Left ventricle myocardium superior (tissue), 1 donor: ENCODE measurements at regions not wholly inside any gene's neighbourhood (a gene's known extent, or its start where the extent isn't known, plus 50 kb on each side); places are given as distances from the start of the nearest gene placed in this dataset.
A peak's percentile ranks its signal among the peaks of the same experiment; 100 is the strongest.
"Not testable (repeated sequence)": the region's sequence is repeated elsewhere in the genome, so short reads cannot be mapped to it uniquely, and the experiment has no call there.

Source experiments
- ATAC-seq: fragments of 200-7000 bp; cut with Tn5 transposase; one replicate; pipeline ENCODE4 v1.9.1; 2020; ENCODE audit warnings: mild to moderate bottlenecking, moderate library complexity
- DNase-seq: peaks from one replicate; pipeline ENCODE4 v3.0.0-alpha.2; 2020
- intact Hi-C: fragments of 100-400 bp; cut with micrococcal nuclease; formaldehyde crosslinking; loops from one replicate; pipeline ENCODE4 v1.11.0; 2022
- donor health status: DM: no; HTN: yes; CAD: no; lungs with severe emphysema.

DNA sequence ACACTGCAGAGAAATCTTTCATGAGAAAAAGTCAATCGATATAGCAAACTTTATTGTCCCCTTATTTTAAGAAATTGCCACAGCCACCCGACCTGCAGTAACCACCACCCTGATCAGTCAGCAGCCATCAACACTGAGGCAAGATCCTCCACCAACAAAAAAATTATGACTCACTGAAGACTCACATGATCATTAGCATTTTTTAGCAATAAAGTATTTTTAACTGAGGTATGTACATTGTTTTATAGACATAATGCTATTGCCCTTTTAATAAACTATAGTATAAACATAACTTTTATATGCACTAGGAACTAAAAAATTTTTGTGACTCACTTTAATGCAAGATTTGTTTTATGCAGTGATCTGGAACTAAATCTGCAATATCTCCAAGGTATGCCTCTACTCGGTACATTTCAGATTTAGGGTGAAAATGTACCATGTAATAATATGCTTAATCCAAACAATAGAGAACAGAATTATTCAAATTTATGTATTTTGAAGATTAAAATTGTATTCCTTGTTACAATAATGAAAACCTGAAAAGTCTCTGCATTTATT is 79.2 kb upstream of the CEP126 start:
- no peak for DNase-seq
- no peak for ATAC-seq
- intact Hi-C loops = no loop called here

DNA sequence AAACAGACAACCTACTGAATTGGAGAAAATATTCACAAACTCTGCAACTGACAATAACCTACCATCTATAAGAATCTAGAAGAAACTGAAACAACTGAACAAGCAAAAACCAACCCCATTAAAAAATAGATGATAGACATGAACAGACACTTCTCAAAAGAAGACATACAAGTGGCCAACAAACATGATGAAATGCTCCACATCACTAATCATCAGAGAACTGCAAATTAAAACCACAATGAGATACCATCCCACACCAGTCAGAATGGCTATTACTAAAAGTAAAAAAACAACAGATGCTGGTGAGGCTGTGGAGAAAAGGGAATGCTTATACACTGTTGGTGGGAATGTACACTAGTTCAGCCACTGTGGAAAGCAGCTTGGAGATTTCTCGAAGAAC is 84.3 kb upstream of the CEP126 start:
- intact Hi-C loops, ATAC-seq, DNase-seq: not testable (repeated sequence)

DNA sequence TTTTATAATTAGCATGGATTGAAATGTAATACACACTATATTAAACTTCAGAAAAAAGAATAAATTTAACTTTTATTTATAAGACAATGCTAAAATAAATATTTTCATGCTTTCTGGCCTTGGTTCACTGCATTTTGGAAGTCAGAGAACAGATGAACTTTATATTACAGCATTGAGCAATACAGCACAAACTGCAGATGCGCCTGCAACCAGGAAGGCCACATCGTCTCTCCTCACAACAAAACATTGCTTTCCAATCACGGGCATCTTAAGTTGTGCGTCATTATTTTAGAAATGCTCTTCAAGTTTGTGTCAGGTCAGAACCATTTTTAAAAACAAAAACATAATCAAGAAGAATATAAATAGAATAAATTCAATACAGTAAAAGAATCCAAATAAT is 89.3 kb upstream of the CEP126 start:
- ATAC-seq (no peak), DNase-seq (no peak)
- intact Hi-C loops = no loop called here

DNA sequence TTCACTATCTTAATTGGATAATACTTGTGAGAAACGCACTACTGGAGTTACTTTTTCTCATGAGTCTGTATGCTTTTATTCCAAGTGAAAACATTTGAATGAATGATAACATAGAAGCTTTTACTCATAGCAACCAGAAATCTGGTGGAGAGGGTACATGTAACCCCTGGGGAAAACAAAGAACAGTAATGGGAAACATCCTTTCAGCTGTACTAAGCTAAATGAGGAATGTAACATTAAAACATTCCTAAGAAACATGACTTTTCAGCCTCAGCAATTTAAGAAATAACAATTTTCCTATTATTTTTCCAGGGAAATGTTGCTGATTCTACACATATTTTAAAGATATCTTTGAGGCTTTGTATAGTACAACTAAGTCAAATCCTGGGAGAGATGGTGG is 97.2 kb upstream of the CEP126 start:
- ATAC-seq = peak; percentile 26
- intact Hi-C loops = no loop called here
- DNase-seq = no peak

GRCh38 chr11:101816613-101817012 is 98.2 kb upstream of the CEP126 start:
- intact Hi-C loops = no loop called here
- ATAC-seq (peak; percentile 31), DNase-seq (no peak)

GRCh38 chr11:101812546-101812945 is 102.3 kb upstream of the CEP126 start:
- DNase-seq (no peak), ATAC-seq (no peak)
- intact Hi-C loops = no loop called here

- intact Hi-C loops = no loop called here
- DNase-seq (no peak), ATAC-seq (no peak)
Observed at GRCh38 chr11:101810546-101810945, 104.3 kb upstream of the CEP126 start.

- ATAC-seq (no peak), DNase-seq (no peak)
- intact Hi-C loops = no loop called here
Observed at GRCh38 chr11:101807531-101807930, 107.3 kb upstream of the CEP126 start.

DNA sequence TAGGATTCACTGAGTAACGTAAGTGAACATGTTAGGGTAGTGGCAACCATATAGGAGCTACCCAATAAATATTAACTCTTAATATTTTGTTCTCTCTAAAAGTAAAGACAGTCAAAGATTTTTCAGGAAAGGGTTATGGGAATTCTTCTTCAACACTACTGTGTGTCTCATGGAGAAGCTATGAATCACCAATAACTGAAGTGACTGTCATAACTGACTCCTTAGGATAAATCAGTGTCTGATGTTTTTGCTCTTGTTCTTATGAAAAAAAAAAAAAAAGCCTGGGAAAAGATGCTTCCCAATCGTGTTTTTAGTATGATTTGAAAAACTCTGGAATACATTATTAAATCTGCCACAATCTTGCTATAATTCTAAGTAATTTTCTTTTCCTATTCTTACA is 111.2 kb upstream of the CEP126 start:
- DNase-seq (no peak), ATAC-seq (no peak)
- intact Hi-C loops = no loop called here

DNA sequence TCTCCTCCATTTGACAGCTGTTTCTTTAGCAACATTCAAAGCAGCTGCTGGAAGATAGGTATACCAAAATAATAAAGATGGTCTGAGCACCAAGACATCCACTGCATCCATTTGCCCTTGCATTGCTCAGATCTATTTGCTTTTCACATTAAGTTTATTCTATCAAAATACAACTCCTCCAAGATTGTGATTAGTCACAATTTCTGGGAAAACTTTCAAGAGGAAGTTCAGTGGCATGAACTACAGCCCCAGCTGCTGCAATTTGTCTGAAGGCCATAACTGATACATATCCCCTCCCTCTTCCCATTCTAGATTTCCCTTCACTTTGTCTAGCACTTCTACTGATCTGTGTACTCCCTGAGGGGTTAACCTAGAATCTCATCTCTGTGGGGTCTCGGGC is 117.5 kb upstream of the CEP126 start:
- no peak for ATAC-seq
- no peak for DNase-seq
- intact Hi-C loops = no loop called here

GRCh38 chr11:101792814-101793213 is 122.0 kb upstream of the CEP126 start:
- no peak for ATAC-seq
- no peak for DNase-seq
- intact Hi-C loops = no loop called here

- no peak for DNase-seq
- no peak for ATAC-seq
- intact Hi-C loops = no loop called here
Observed at GRCh38 chr11:101786916-101787315, 127.9 kb upstream of the CEP126 start.

- ATAC-seq = no peak
- intact Hi-C loops = no loop called here
- no peak for DNase-seq
Observed at GRCh38 chr11:101786421-101786820, 128.4 kb upstream of the CEP126 start.

- DNase-seq, intact Hi-C loops, ATAC-seq: not testable (repeated sequence)
Observed at GRCh38 chr11:101779167-101779566, 135.6 kb upstream of the CEP126 start.

DNA sequence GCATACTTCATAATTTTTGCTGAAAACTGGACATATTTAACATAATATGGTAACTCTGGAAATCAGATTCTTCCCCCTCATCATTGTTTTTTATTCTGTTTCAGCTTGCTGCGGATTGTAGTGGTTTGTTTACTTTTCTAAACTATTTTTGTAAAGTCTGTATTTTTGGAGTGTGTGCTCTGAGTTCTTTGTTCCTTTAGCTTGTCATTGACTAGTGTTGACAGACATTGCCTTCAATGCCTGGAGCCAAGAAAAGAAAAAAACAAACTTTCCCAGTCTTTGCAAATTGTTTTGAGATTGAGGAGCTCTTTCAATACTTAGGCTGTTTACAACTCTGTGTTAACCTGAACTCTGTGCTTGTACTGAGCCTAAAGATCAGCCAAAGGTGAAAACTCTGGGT is 137.3 kb upstream of the CEP126 start:
- intact Hi-C loops = no loop called here
- ATAC-seq (no peak), DNase-seq (no peak)

DNA sequence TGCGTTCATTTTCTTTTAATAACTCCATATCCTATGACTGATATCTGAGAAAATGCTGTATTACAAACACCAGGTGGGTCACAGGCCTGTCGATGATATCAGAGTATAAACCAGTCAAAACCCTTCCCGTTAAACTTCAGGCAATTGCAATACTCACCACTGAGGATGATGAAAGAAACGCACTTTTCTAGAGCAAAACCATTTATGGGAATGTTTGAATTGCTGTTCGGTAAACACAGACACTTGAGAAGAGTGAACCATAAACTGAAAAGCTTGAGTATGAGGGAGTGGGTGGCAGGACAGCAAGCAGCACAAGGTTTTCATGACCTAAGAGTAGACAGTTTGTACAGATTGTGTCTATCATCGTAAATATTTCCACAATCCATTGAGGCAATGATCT is 139.8 kb upstream of the CEP126 start:
- ATAC-seq (no peak), DNase-seq (no peak)
- intact Hi-C loops = no loop called here

DNA sequence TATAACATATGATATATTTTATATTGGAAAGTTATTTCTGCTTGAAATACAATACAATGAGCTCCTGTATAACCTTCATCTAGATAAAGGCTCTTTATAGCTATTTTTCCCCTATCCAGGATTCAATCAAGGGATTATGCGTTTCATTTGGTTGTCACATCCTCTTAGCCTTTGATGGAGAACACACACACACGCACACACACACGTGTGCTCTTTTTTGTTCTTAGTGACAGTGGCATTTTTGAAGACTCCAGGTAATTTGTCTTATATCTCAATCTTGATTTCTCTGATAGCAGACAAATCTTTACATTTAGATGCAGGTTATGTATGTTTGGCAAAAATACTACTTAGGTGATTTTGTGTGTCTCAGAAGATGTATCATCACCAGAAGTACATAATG is 144.2 kb upstream of the CEP126 start:
- intact Hi-C loops = no loop called here
- no peak for ATAC-seq
- DNase-seq = no peak

DNA sequence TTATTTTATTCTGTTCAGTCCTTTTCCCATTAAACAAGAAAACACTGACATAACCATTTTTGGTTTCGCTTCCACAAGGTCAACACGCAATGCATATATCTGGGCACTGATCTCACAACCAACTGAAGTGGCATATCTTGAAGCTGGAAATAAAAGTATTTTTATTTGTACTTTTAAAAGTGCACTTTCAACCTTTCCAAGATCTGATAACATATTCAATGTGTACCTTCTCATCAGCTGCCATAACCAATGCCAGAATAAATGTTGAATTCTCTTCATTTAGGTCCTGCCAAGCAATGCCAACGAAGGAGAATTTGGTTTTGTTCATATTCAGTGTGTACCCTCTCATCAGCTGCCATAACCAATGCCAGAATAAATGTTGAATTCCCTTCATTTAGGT is 148.9 kb upstream of the CEP126 start:
- intact Hi-C loops = no loop called here
- no peak for DNase-seq
- no peak for ATAC-seq

GRCh38 chr11:101759771-101760450 is 154.9 kb upstream of the CEP126 start:
- DNase-seq = no peak
- no peak for ATAC-seq
- intact Hi-C loops = no loop called here

GRCh38 chr11:101757741-101758140 is 157.1 kb upstream of the CEP126 start:
- intact Hi-C loops = no loop called here
- ATAC-seq = no peak
- no peak for DNase-seq

GRCh38 chr11:101748572-101749344 is 165.0 kb upstream of the TRPC6 start:
- no peak for ATAC-seq
- intact Hi-C loops = no loop called here
- no peak for DNase-seq
